HCT116 (cell line): ENCODE measurements at regions not wholly inside any gene's neighbourhood (a gene's known extent, or its start where the extent isn't known, plus 50 kb on each side); places are given as distances from the start of the nearest gene placed in this dataset.

ENCODE experiments used
- ATAC-seq: fragments of 200-7000 bp; cut with Tn5 transposase; 2 replicates; pipeline ENCODE4 v1.9.1; 2020; ENCODE audit warnings: mild to moderate bottlenecking, moderate library complexity
- BruUV-seq: library from RNA; stranded (reverse); fragments of 400-500 nt; replicated peaks from 2 replicates; lab custom pipeline; 2021; lab: Mats Ljungman, UMichigan
- CTCF ChIA-PET: fragments of 300-600 bp; sonication (Branson Sonifier 250); formaldehyde crosslinking; loops from one replicate; lab custom pipeline; 2021; ENCODE audit warnings: antibody characterized with exemption; lab: Charles Lee
- POLR2A ChIA-PET: fragments of 300-600, 350-600 bp; sonication (Branson Sonifier 250); formaldehyde crosslinking; loops from one replicate; lab custom pipeline; 2021; ENCODE audit warnings: antibody characterized with exemption; lab: Charles Lee
- RAD21 ChIA-PET, 2 experiments: fragments of 300-600 bp; sonication (Branson Sonifier 250); formaldehyde crosslinking; loops; one replicate each; lab custom pipeline; 2023; ENCODE audit warnings: low total read pairs in 2 of 2; ENCODE audit not compliant: uncharacterized antibody in 2 of 2, unreplicated experiment in 2 of 2, low non-redundant PET in 1 of 2; lab: Charles Lee
- DNase-seq: peaks from one replicate; pipeline ENCODE4 v3.0.0-alpha.2; 2010; ENCODE audit warnings: low read depth, low spot score
- H2AFZ ChIP-seq: fragments of 200-600 bp; shearing (Covaris generic), sonication (generic); 2 replicates; pipeline ENCODE4 v1.6.1; 2017; ENCODE audit warnings: low read depth, mixed run types, mixed read lengths, antibody characterized with exemption, low read length; ENCODE audit not compliant: poor library complexity, severe bottlenecking
- H3K27ac ChIP-seq: 2 replicates; pipeline ENCODE4 v1.5.1; 2012; ENCODE audit warnings: low read depth, low read length
- H3K27me3 ChIP-seq: fragments of 200-600 bp; sonication (generic); 2 replicates; pipeline ENCODE4 v1.6.1; 2016; ENCODE audit warnings: mixed run types, low read length, mixed read lengths; ENCODE audit not compliant: insufficient read depth
- H3K36me3 ChIP-seq, 2 experiments: fragments of 200-500 bp in 1 of 2; fragments of 200-600 bp in 1 of 2; sonication (Bioruptor generic) in 1 of 2; sonication (generic) in 1 of 2; 2 replicates each; pipeline versions ENCODE4 v1.5.1 to v1.6.1; 2014 to 2016; ENCODE audit warnings: low read length in 2 of 2, inconsistent platforms in 1 of 2, mixed read lengths in 1 of 2, mixed run types in 1 of 2; ENCODE audit not compliant: insufficient read depth in 2 of 2, control insufficient read depth in 1 of 2
- H3K4me1 ChIP-seq, 2 experiments: fragments of 200-600 bp in 1 of 2; sonication (generic) in 1 of 2; 2 replicates each; pipeline versions ENCODE4 v1.5.1 to v1.6.1; 2012 to 2017; ENCODE audit warnings: low read length in 2 of 2, inconsistent platforms in 1 of 2, mild to moderate bottlenecking in 1 of 2, mixed read lengths in 1 of 2, mixed run types in 1 of 2, moderate library complexity in 1 of 2; ENCODE audit not compliant: insufficient read depth in 2 of 2, control insufficient read depth in 1 of 2
- H3K4me2 ChIP-seq: fragments of 200-600 bp; sonication (generic); 2 replicates; pipeline ENCODE4 v1.6.1; 2017; ENCODE audit warnings: mixed run types, low read length, mixed read lengths
- H3K4me3 ChIP-seq, 2 experiments: fragments of 200-600 bp in 1 of 2; sonication (generic) in 1 of 2; replicated peaks in 1 of 2; 2 replicates each; pipeline ENCODE4 v1.5.1; 2011 to 2016; ENCODE audit warnings: low read length in 2 of 2, control low read depth in 1 of 2, low read depth in 1 of 2, mild to moderate bottlenecking in 1 of 2, mixed read lengths in 1 of 2, mixed run types in 1 of 2
- H3K79me2 ChIP-seq: fragments of 200-600 bp; sonication (generic); 2 replicates; pipeline ENCODE4 v1.6.1; 2017; ENCODE audit warnings: mild to moderate bottlenecking, mixed run types, low read length, moderate library complexity, mixed read lengths; ENCODE audit not compliant: insufficient read depth
- H3K9ac ChIP-seq: fragments of 200-600 bp; sonication (generic); 2 replicates; pipeline ENCODE4 v1.6.1; 2016; ENCODE audit warnings: low read length, mixed read lengths
- H3K9me2 ChIP-seq: fragments of 200-600 bp; sonication (generic), shearing (Covaris generic); 2 replicates; pipeline ENCODE4 v1.6.1; 2017; ENCODE audit warnings: mixed run types, mild to moderate bottlenecking, moderate library complexity; ENCODE audit not compliant: insufficient read depth
- H3K9me3 ChIP-seq, 2 experiments: fragments of 200-500 bp in 1 of 2; fragments of 200-600 bp in 1 of 2; sonication (Bioruptor generic) in 1 of 2; sonication (generic) in 1 of 2; 2 replicates each; pipeline ENCODE4 v1.6.1; 2014 to 2017; ENCODE audit warnings: low read length in 2 of 2, mixed read lengths in 2 of 2, inconsistent platforms in 1 of 2, low read depth in 1 of 2, mild to moderate bottlenecking in 1 of 2, mixed run types in 1 of 2, moderate library complexity in 1 of 2; ENCODE audit not compliant: control insufficient read depth in 1 of 2, insufficient read depth in 1 of 2
- H4K20me1 ChIP-seq: fragments of 200-600 bp; sonication (generic), shearing (Covaris generic); 2 replicates; pipeline ENCODE4 v1.6.1; 2017; ENCODE audit warnings: mixed run types, mild to moderate bottlenecking, moderate library complexity; ENCODE audit not compliant: insufficient read depth
- ATF3 ChIP-seq: IDR thresholded peaks from 2 replicates; pipeline ENCODE4 v1.6.1; 2012
- CBX3 ChIP-seq: IDR thresholded peaks from 2 replicates; pipeline ENCODE4 v1.6.1; 2012; ENCODE audit warnings: low read depth
- ELF1 ChIP-seq: IDR thresholded peaks from 2 replicates; pipeline ENCODE4 v1.6.1; 2012; ENCODE audit warnings: low read depth, borderline replicate concordance
- EZH2 ChIP-seq: fragments of 200-600 bp; sonication (generic); IDR thresholded peaks from 2 replicates; pipeline ENCODE4 v1.6.1; 2017; ENCODE audit warnings: antibody characterized with exemption, mixed run types
- EZH2phosphoT487 ChIP-seq: fragments of 200-600 bp; IDR thresholded peaks from 2 replicates; pipeline ENCODE4 v1.6.1; 2018; ENCODE audit warnings: antibody characterized with exemption, borderline replicate concordance
- FOSL1 ChIP-seq: IDR thresholded peaks from 2 replicates; pipeline ENCODE4 v1.6.1; 2012; ENCODE audit warnings: low read depth
- MAX ChIP-seq: IDR thresholded peaks from 2 replicates; pipeline ENCODE4 v1.6.1; 2012
- POLR2A ChIP-seq: IDR thresholded peaks from 2 replicates; pipeline ENCODE4 v1.7.0; 2011; ENCODE audit warnings: borderline replicate concordance; ENCODE audit not compliant: insufficient read depth, insufficient read length; ENCODE audit errors: extremely low read depth
- POLR2AphosphoS5 ChIP-seq: IDR thresholded peaks from 2 replicates; pipeline ENCODE4 v1.6.1; 2011; ENCODE audit warnings: mild to moderate bottlenecking, low read depth, low read length, moderate library complexity
- TCF7L2 ChIP-seq: IDR thresholded peaks from 2 replicates; pipeline ENCODE4 v1.7.0; 2011; ENCODE audit warnings: borderline replicate concordance, inconsistent platforms; ENCODE audit not compliant: insufficient read depth, insufficient read length; ENCODE audit errors: extremely low read depth
- YY1 ChIP-seq: IDR thresholded peaks from 2 replicates; pipeline ENCODE4 v1.6.1; 2011; ENCODE audit warnings: low read length, low read depth, moderate library complexity, mild to moderate bottlenecking; ENCODE audit not compliant: insufficient replicate concordance; ENCODE audit errors: extremely low read depth
- ZFX ChIP-seq: fragments of 450-650 bp; IDR thresholded peaks from 2 replicates; pipeline ENCODE4 v1.6.1; 2017
- ZNF274 ChIP-seq: fragments of 200-500 bp; sonication (Bioruptor generic); IDR thresholded peaks from 2 replicates; pipeline ENCODE4 v1.6.1; 2014; ENCODE audit warnings: mild to moderate bottlenecking, low read depth, low read length, inconsistent platforms
- intact Hi-C: fragments of 100-400 bp; cut with micrococcal nuclease; formaldehyde crosslinking; loops from 2 replicates; pipeline ENCODE4 v1.10.0; 2022
- TF ChIP-seq, protein P1 (sequence below), 3 experiments: fragments of 200-600 bp in 1 of 3; sonication (generic) in 1 of 3; IDR thresholded peaks in 2 of 3; conservative IDR thresholded peaks in 1 of 3; 2 replicates each; pipeline ENCODE4 v1.5.1; 2012 to 2017; ENCODE audit warnings: low read depth in 2 of 3, low read length in 2 of 3, antibody characterized with exemption in 1 of 3, borderline replicate concordance in 1 of 3, control low read depth in 1 of 3, mild to moderate bottlenecking in 1 of 3, mixed read lengths in 1 of 3, mixed run types in 1 of 3, moderate library complexity in 1 of 3; ENCODE audit not compliant: insufficient read depth in 1 of 3
- TF ChIP-seq, protein P2 (sequence below): IDR thresholded peaks from 2 replicates; pipeline ENCODE4 v1.6.1; 2011; ENCODE audit warnings: mild to moderate bottlenecking, low read length, moderate library complexity; ENCODE audit not compliant: insufficient replicate concordance; ENCODE audit errors: extremely low read depth

DNA sequence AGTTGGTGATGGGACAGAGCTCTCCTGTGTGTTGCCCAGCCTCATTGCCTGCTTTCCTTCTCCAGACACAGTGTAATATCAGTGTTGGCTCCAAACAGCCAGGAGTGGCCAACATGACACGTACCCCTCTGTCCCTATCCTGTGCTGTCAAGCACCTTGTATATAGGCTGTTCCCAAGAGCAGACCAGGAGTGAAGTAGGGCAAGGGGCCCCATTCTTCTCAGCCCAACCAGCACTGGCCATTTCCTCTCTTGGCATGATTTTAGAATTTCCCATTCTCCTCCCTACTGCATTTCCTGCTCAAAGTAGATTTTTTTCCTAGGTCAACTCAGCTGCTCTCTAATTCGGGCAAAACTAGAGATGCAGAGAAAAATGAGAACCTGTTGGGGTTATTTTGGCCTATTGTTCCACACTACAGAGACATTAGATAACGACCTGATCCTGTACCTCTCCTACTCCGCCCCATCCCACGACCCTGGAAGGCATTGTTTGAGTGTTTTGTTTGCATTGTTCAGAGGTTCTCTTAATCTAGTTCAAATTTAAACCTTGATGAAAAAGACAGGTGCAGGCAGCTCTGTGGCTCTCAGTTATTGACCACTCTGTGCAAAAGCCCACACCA, 95.6 kb downstream of the RASSF10 start:
- no peaks in the 10 kb centered on the region for H3K27me3 ChIP-seq
- TF ChIP-seq YY1 (no peak), ZNF274 (no peak), CBX3 (no peak), TCF7L2 (no peak), EZH2 (no peak), ELF1 (no peak)
- H3K79me2 ChIP-seq = no peaks in the 10 kb centered on the region
- no peak overlapping the region for H3K4me2 ChIP-seq
- H3K4me1 ChIP-seq = peaks cover 0 to 16% of the 10 kb centered on the region in 2 experiments; a peak in 2 of 4 replicates
- ATAC-seq (no peak), DNase-seq (no peak)
- CTCF ChIA-PET = no interaction called here
- POLR2A ChIA-PET = no interaction called here
- no peak overlapping the region for H3K27ac ChIP-seq
- RAD21 ChIA-PET = no interaction called here
- no peak overlapping the region for H2AFZ ChIP-seq
- H3K9ac ChIP-seq = no peak overlapping the region
- no peaks in the 10 kb centered on the region for H3K9me2 ChIP-seq
- no peaks in the 10 kb centered on the region for H4K20me1 ChIP-seq
- H3K9me3 ChIP-seq = no peaks in the 10 kb centered on the region
- intact Hi-C loops = no loop called here
- no TSS peak for BruUV-seq
- H3K36me3 ChIP-seq = no peaks in the 10 kb centered on the region
- no peak overlapping the region for H3K4me3 ChIP-seq

- no peaks in the 10 kb centered on the region for H3K36me3 ChIP-seq
- no peaks in the 10 kb centered on the region for H3K9me3 ChIP-seq
- H2AFZ ChIP-seq = no peak overlapping the region
- CTCF ChIA-PET = no interaction called here
- no peak overlapping the region for H3K4me3 ChIP-seq
- TF ChIP-seq ATF3 = no peak
- no peak for TF ChIP-seq MAX
- no peak for TF ChIP-seq EZH2
- TF ChIP-seq FOSL1 = no peak
- no peak for TF ChIP-seq ZNF274
- TF ChIP-seq POLR2AphosphoS5 = no peak
- TF ChIP-seq POLR2A = no peak
- no peak for TF ChIP-seq ZFX
- TF ChIP-seq, protein P1, sequence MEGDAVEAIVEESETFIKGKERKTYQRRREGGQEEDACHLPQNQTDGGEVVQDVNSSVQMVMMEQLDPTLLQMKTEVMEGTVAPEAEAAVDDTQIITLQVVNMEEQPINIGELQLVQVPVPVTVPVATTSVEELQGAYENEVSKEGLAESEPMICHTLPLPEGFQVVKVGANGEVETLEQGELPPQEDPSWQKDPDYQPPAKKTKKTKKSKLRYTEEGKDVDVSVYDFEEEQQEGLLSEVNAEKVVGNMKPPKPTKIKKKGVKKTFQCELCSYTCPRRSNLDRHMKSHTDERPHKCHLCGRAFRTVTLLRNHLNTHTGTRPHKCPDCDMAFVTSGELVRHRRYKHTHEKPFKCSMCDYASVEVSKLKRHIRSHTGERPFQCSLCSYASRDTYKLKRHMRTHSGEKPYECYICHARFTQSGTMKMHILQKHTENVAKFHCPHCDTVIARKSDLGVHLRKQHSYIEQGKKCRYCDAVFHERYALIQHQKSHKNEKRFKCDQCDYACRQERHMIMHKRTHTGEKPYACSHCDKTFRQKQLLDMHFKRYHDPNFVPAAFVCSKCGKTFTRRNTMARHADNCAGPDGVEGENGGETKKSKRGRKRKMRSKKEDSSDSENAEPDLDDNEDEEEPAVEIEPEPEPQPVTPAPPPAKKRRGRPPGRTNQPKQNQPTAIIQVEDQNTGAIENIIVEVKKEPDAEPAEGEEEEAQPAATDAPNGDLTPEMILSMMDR (IDR thresholded peaks at IDR 0.05 in 2 of 3, conservative IDR thresholded peaks at IDR 0.05 in 1 of 3; ENCODE audit: borderline replicate concordance in 1 of 3, insufficient read depth in 1 of 3, low read depth in 2 of 3, low read length in 2 of 3) = no peak
- TF ChIP-seq, protein P2, sequence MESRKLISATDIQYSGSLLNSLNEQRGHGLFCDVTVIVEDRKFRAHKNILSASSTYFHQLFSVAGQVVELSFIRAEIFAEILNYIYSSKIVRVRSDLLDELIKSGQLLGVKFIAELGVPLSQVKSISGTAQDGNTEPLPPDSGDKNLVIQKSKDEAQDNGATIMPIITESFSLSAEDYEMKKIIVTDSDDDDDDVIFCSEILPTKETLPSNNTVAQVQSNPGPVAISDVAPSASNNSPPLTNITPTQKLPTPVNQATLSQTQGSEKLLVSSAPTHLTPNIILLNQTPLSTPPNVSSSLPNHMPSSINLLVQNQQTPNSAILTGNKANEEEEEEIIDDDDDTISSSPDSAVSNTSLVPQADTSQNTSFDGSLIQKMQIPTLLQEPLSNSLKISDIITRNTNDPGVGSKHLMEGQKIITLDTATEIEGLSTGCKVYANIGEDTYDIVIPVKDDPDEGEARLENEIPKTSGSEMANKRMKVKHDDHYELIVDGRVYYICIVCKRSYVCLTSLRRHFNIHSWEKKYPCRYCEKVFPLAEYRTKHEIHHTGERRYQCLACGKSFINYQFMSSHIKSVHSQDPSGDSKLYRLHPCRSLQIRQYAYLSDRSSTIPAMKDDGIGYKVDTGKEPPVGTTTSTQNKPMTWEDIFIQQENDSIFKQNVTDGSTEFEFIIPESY = no peak
- TF ChIP-seq EZH2phosphoT487 = no peak
- DNase-seq = no peak
- H3K27me3 ChIP-seq = no peaks in the 10 kb centered on the region
- H3K4me2 ChIP-seq = no peak overlapping the region
- no peak for ATAC-seq
- H3K4me1 ChIP-seq = peaks cover 0 to 20% of the 10 kb centered on the region in 2 experiments; a peak in 2 of 4 replicates
- no TSS peak for BruUV-seq
- H3K9ac ChIP-seq = no peak overlapping the region
- no peaks in the 10 kb centered on the region for H3K9me2 ChIP-seq
- intact Hi-C loops = no loop called here
- no peaks in the 10 kb centered on the region for H4K20me1 ChIP-seq
- no peak overlapping the region for H3K27ac ChIP-seq
- RAD21 ChIA-PET = no interaction called here
- no peaks in the 10 kb centered on the region for H3K79me2 ChIP-seq
- POLR2A ChIA-PET = no interaction called here
These were observed 96.2 kb downstream of the RASSF10 start for GRCh38 chr11:13105237-13105844.
